Mucosa of descending colon (tissue), 3 donors: ENCODE measurements at regions not wholly inside any gene's neighbourhood (a gene's known extent, or its start where the extent isn't known, plus 50 kb on each side); places are given as distances from the start of the nearest gene placed in this dataset.
A peak's percentile ranks its signal among the peaks of the same experiment; 100 is the strongest.

Source experiments
- ATAC-seq: fragments of 200-7000 bp; cut with Tn5 transposase; one replicate; pipeline ENCODE4 v1.9.1; 2020; ENCODE audit warnings: mild to moderate bottlenecking, moderate library complexity
- DNase-seq, 3 donors: peaks; one replicate each; pipeline ENCODE4 v3.0.0-alpha.2; 2020
- H3K36me3 ChIP-seq: fragments of 200-600 bp; one replicate; pipeline ENCODE4 v1.8.0; 2021; ENCODE audit warnings: low read depth, mild to moderate bottlenecking
- H3K4me1 ChIP-seq: fragments of 200-600 bp; one replicate; pipeline ENCODE4 v1.8.0; 2021; ENCODE audit warnings: low read depth, mild to moderate bottlenecking
- H3K4me3 ChIP-seq: fragments of 200-600 bp; one replicate; pipeline ENCODE4 v1.8.0; 2021; ENCODE audit warnings: mild to moderate bottlenecking
- H3K9me3 ChIP-seq: fragments of 200-600 bp; one replicate; pipeline ENCODE4 v1.8.0; 2021; ENCODE audit warnings: mild to moderate bottlenecking
- intact Hi-C, 2 donors: fragments of 100-400 bp; cut with DNase I in 1 of 2; cut with micrococcal nuclease in 1 of 2; formaldehyde crosslinking; loops; one replicate each; pipeline versions ENCODE4 v1.11.0 to v1.11.1; 2022; cut with DNase I, micrococcal nuclease
- TF ChIP-seq, protein P1 (sequence below): fragments of 200-600 bp; IDR thresholded peaks from one replicate; pipeline ENCODE4 v1.8.0; 2022; ENCODE audit warnings: antibody characterized with exemption, mild to moderate bottlenecking
- donor health status: DM: no; HTN: no; CAD: no; lungs with moderate emphysema.
- donor health status: DM: no; HTN: no; CAD: no.
- donor health status: DM: no; HTN: yes; CAD: no.

DNA sequence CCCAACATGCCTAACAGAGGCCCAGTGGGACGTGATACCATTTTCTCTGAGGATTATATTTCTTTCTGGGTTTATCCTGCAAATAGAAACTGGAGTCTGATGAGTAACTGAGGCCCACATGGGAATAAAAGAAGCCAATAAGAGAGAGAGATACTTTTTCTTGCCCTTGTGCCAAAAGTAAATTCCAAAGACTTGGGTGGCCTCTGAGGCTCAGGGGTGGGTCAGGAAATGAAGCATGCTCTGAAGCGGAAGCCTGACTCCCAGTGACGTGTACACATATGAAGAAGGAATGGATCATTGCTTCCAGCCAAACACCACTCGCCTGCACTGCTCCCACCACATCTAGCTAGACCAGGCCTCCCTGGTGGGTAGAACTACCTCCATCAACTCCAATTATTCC is 273.6 kb upstream of the NCKAP5 start:
- DNase-seq (no peak), ATAC-seq (no peak)
- no peaks in the 10 kb centered on the region for H3K36me3 ChIP-seq
- no peaks in the 10 kb centered on the region for H3K9me3 ChIP-seq
- H3K4me3 ChIP-seq = no peak overlapping the region
- intact Hi-C loops = no loop called here
- TF ChIP-seq, protein P1, sequence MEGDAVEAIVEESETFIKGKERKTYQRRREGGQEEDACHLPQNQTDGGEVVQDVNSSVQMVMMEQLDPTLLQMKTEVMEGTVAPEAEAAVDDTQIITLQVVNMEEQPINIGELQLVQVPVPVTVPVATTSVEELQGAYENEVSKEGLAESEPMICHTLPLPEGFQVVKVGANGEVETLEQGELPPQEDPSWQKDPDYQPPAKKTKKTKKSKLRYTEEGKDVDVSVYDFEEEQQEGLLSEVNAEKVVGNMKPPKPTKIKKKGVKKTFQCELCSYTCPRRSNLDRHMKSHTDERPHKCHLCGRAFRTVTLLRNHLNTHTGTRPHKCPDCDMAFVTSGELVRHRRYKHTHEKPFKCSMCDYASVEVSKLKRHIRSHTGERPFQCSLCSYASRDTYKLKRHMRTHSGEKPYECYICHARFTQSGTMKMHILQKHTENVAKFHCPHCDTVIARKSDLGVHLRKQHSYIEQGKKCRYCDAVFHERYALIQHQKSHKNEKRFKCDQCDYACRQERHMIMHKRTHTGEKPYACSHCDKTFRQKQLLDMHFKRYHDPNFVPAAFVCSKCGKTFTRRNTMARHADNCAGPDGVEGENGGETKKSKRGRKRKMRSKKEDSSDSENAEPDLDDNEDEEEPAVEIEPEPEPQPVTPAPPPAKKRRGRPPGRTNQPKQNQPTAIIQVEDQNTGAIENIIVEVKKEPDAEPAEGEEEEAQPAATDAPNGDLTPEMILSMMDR = no peak
- no peaks in the 10 kb centered on the region for H3K4me1 ChIP-seq

DNA sequence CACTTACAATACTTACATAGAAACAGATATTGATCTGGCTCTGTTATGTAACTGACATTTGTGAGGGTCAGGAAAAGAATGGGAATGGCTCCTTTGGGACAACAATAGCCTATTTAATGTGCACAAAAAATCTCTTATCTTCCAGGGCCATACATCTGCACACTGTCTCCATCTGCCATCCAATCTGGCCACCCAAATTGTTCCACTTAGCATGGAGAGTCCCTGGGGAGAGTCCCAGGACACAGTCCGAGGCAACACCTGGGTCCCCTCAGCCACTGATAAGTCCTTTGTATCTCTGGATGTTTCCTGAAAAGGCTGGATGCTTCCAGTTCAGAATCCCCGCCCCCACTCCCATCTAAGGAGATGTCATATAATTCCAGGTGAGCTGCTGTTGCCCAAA is 274.2 kb upstream of the NCKAP5 start:
- TF ChIP-seq, protein P1 = no peak
- ATAC-seq (no peak), DNase-seq (no peak)
- Histone ChIP-seq H3K36me3 (no peaks in the 10 kb centered on the region), H3K4me1 (no peaks in the 10 kb centered on the region), H3K9me3 (no peaks in the 10 kb centered on the region), H3K4me3 (no peak overlapping the region)
- intact Hi-C loops = no loop called here

DNA sequence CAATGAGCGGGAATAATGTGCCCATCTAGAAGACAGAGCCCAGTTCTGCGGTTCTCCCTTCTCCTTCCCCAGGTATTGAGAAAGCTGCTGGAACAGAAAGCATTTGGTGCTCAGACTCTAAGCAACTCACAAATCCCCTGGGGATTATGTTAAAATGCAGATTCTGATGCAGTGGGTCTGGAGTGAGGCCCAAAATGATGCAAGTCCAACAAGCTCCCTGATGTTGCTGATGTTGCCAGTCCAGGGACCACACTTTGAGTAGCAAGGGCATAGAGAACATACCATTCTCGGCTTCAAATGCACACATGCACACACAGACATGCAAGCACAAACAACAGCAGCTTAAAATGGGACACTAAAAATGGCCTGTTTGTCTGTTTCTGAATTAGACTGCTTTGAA is 274.8 kb upstream of the NCKAP5 start:
- no peak for ATAC-seq
- Histone ChIP-seq H3K4me3 (no peak overlapping the region), H3K9me3 (no peaks in the 10 kb centered on the region), H3K36me3 (no peaks in the 10 kb centered on the region), H3K4me1 (no peaks in the 10 kb centered on the region)
- no peak for DNase-seq
- TF ChIP-seq, protein P1 = no peak
- intact Hi-C loops = no loop called here

DNA sequence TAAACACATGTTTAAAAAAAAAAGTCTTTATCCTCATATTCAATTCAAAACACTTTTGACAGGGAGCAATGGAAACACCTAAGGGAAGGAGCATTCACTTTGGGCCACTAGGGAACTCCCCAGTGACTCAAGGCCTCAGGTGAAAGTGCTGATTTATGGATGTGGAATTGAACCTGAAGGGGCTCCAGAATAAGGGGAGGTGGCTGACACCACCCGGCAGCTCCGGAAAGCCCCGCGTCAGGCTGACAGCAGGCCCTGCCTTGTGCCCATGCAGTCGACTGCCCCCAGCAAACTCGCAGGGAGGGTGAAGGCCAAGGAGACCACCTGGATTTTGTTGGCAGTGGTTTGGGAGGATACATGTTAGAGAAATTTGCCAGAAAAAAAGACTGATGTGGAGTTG is 275.3 kb upstream of the NCKAP5 start:
- TF ChIP-seq, protein P1 = no peak
- no peak overlapping the region for H3K4me3 ChIP-seq
- no peaks in the 10 kb centered on the region for H3K36me3 ChIP-seq
- intact Hi-C loops = no loop called here
- no peaks in the 10 kb centered on the region for H3K4me1 ChIP-seq
- ATAC-seq (no peak), DNase-seq (no peak)
- H3K9me3 ChIP-seq = no peaks in the 10 kb centered on the region

DNA sequence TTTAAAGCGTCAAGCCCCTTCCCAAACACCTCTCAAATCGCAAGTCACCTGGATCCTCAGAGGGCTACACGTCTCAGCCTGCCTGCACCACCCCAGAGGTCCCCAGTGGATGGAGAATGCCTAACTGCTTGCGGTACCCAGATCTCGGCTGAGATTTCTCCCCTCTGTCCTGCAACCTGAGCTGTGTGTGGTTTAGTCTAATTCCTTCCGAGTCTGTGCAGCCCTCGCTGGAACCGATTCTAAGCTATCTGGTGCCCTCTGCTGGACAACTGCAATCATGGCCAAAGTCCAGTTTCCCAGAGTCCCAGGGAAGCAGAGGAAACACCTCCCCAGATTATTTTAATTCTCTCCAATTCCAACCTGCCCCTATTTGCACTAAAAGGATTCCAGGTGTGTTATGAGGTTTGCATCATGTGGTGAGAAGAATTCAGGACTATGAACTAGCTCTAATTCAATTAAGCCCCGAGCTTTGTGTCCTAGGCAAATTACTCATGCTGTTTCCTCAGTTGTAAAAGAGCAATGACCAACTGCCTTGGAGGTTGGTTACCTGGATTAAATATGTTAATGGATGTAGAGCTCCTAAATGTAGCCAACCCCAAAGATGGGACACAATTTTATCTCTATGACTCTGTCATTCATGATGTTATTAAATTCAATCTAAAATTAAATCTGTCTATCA is 276.1 kb upstream of the NCKAP5 start:
- ATAC-seq (peak; percentile 93), DNase-seq (peak in 2 of 3 donors; percentile 65 to 77)
- TF ChIP-seq, protein P1 = peak; percentile 75
- no peak overlapping the region for H3K4me3 ChIP-seq
- no peaks in the 10 kb centered on the region for H3K9me3 ChIP-seq
- no peaks in the 10 kb centered on the region for H3K36me3 ChIP-seq
- H3K4me1 ChIP-seq = no peaks in the 10 kb centered on the region
- intact Hi-C loops = no loop called here

DNA sequence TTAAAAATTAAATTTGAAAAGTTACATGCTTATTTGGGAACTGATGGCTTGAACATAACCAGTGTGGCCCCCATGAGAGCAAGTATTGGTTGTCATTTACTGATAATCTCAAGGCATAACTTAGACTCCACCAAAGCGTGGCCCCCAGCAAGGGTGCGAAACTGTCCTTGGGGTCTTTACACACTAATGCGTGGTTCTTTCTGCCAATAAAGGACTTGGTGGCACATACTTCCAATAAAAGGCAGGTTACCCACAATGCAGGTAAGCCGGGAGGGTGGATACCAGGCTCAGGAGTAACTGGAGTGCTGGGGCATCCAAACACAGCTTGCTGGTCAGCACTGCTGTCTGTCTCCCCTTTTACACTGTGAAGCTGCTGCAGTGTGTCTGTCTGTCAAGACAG is 278.2 kb upstream of the NCKAP5 start:
- no peaks in the 10 kb centered on the region for H3K9me3 ChIP-seq
- TF ChIP-seq, protein P1 = no peak
- H3K4me1 ChIP-seq = no peaks in the 10 kb centered on the region
- intact Hi-C loops = no loop called here
- no peak overlapping the region for H3K4me3 ChIP-seq
- no peaks in the 10 kb centered on the region for H3K36me3 ChIP-seq
- DNase-seq = no peak
- ATAC-seq = no peak
